ENCODE measurements at regions not wholly inside any gene's neighbourhood (a gene's known extent, or its start where the extent isn't known, plus 50 kb on each side); places are given as distances from the start of the nearest gene placed in this dataset.

GRCh38 chr11:34790620-34791019 lies 125.6 kb downstream of the APIP start:
- peaks cover 8% of the 10 kb centered on the region; the same call in 1 of the 2 replicates for H3K9me3 ChIP-seq (ENCODE audit: control insufficient read depth, insufficient read depth, low read length)
- TF ChIP-seq CTCF (IDR thresholded peaks at IDR 0.05; ENCODE audit: low read depth, low read length): no peak
- H3K27me3 ChIP-seq (ENCODE audit: control insufficient read depth, insufficient read depth, low read length): no peaks in the 10 kb centered on the region
- no peak overlapping the region for H3K4me3 ChIP-seq (ENCODE audit: low read depth, low read length)
- H3K27ac ChIP-seq (ENCODE audit: low read depth, low read length): no peak overlapping the region
- ChIA-PET POLR2A (no interaction called here), CTCF (interaction anchor here (0.8 to 0.9 kb wide), 2 partner anchors 30 to 134 kb away, joined by 3 read pairs; no protein-coding TSS in a partner anchor)
- no peak for DNase-seq (ENCODE audit: low read depth, low spot score)

GRCh38 chr11:34789196-34789834 lies 126.9 kb downstream of the APIP start:
- ChIA-PET POLR2A (no interaction called here), CTCF (interaction anchor here (0.9 kb wide), 1 partner anchor 103 kb away, joined by 6 read pairs; no protein-coding TSS in a partner anchor)
- no peak for DNase-seq (ENCODE audit: low read depth, low spot score)

GRCh38 chr11:34788642-34789041 lies 127.5 kb downstream of the APIP start:
- no peak overlapping the region for H3K27ac ChIP-seq (ENCODE audit: low read depth, low read length)
- TF ChIP-seq CTCF (IDR thresholded peaks at IDR 0.05; ENCODE audit: low read depth, low read length): no peak
- H3K27me3 ChIP-seq (ENCODE audit: control insufficient read depth, insufficient read depth, low read length): no peaks in the 10 kb centered on the region
- CTCF ChIA-PET: no interaction called here
- POLR2A ChIA-PET: no interaction called here
- no peak overlapping the region for H3K4me3 ChIP-seq (ENCODE audit: low read depth, low read length)
- peaks cover 8% of the 10 kb centered on the region; the same call in 1 of the 2 replicates for H3K9me3 ChIP-seq (ENCODE audit: control insufficient read depth, insufficient read depth, low read length)
- DNase-seq (ENCODE audit: low read depth, low spot score): no peak

More at GRCh38 chr11:34789196-34789834, 126.9 kb downstream of the APIP start:
- H3K27me3 ChIP-seq (ENCODE audit: control insufficient read depth, insufficient read depth, low read length): no peaks in the 10 kb centered on the region
- TF ChIP-seq CTCF (IDR thresholded peaks at IDR 0.05; ENCODE audit: low read depth, low read length): no peak
- no peak overlapping the region for H3K4me3 ChIP-seq (ENCODE audit: low read depth, low read length)
- H3K27ac ChIP-seq (ENCODE audit: low read depth, low read length): no peak overlapping the region
- peaks cover 8% of the 10 kb centered on the region; the same call in 1 of the 2 replicates for H3K9me3 ChIP-seq (ENCODE audit: control insufficient read depth, insufficient read depth, low read length)

- TF ChIP-seq CTCF (IDR thresholded peaks at IDR 0.05; ENCODE audit: low read depth, low read length): no peak
- CTCF ChIA-PET: no interaction called here
- Histone ChIP-seq H3K27me3 (ENCODE audit: control insufficient read depth, insufficient read depth, low read length) (no peaks in the 10 kb centered on the region), H3K4me3 (ENCODE audit: low read depth, low read length) (no peak overlapping the region), H3K27ac (ENCODE audit: low read depth, low read length) (no peak overlapping the region), H3K9me3 (ENCODE audit: control insufficient read depth, insufficient read depth, low read length) (peaks cover 8% of the 10 kb centered on the region; the same call in 1 of the 2 replicates)
- POLR2A ChIA-PET: no interaction called here
- no peak for DNase-seq (ENCODE audit: low read depth, low spot score)
Observed at GRCh38 chr11:34787895-34788294, 128.3 kb downstream of the APIP start.

GRCh38 chr11:34787348-34787747 lies 128.8 kb downstream of the APIP start:
- no peak for DNase-seq (ENCODE audit: low read depth, low spot score)
- no peak overlapping the region for H3K27ac ChIP-seq (ENCODE audit: low read depth, low read length)
- TF ChIP-seq CTCF (IDR thresholded peaks at IDR 0.05; ENCODE audit: low read depth, low read length): no peak
- ChIA-PET CTCF (no interaction called here), POLR2A (no interaction called here)
- H3K9me3 ChIP-seq (ENCODE audit: control insufficient read depth, insufficient read depth, low read length): peaks cover 8% of the 10 kb centered on the region; the same call in 1 of the 2 replicates
- H3K27me3 ChIP-seq (ENCODE audit: control insufficient read depth, insufficient read depth, low read length): no peaks in the 10 kb centered on the region
- H3K4me3 ChIP-seq (ENCODE audit: low read depth, low read length): no peak overlapping the region
